ENCODE measurements at regions not wholly inside any gene's neighbourhood (a gene's known extent, or its start where the extent isn't known, plus 50 kb on each side); places are given as distances from the start of the nearest gene placed in this dataset.

GRCh38 chr18:10290638-10291235 lies 163.7 kb upstream of the APCDD1 start:
- DNase-seq = no peak

GRCh38 chr18:10291568-10291981 lies 162.9 kb upstream of the APCDD1 start:
- DNase-seq = no peak

GRCh38 chr18:10293966-10294365 lies 160.5 kb upstream of the APCDD1 start:
- DNase-seq = no peak

GRCh38 chr18:10295751-10296150 lies 158.7 kb upstream of the APCDD1 start:
- DNase-seq = no peak

GRCh38 chr18:10296491-10296890 lies 157.9 kb upstream of the APCDD1 start:
- DNase-seq = no peak

- DNase-seq = no peak
Measured at GRCh38 chr18:10297086-10297485, 157.3 kb upstream of the APCDD1 start.

GRCh38 chr18:10298346-10298745 lies 156.1 kb upstream of the APCDD1 start:
- no peak for DNase-seq

- no peak for DNase-seq
Measured at GRCh38 chr18:10299643-10300042, 154.8 kb upstream of the APCDD1 start.

GRCh38 chr18:10300739-10301138 lies 153.7 kb upstream of the APCDD1 start:
- DNase-seq = no peak

- no peak for DNase-seq
Measured at GRCh38 chr18:10301831-10302483, 152.5 kb upstream of the APCDD1 start.

- DNase-seq = no peak
Measured at GRCh38 chr18:10303171-10303570, 151.3 kb upstream of the APCDD1 start.

GRCh38 chr18:10304853-10305252 lies 149.6 kb upstream of the APCDD1 start:
- no peak for DNase-seq

GRCh38 chr18:10306779-10307178 lies 147.7 kb upstream of the APCDD1 start:
- no peak for DNase-seq

- DNase-seq = no peak
Measured at GRCh38 chr18:10308154-10308553, 146.3 kb upstream of the APCDD1 start.

- DNase-seq = no peak
Measured at GRCh38 chr18:10310626-10311025, 143.8 kb upstream of the APCDD1 start.

- DNase-seq = no peak
Measured at GRCh38 chr18:10312326-10313015, 142.0 kb upstream of the APCDD1 start.

GRCh38 chr18:10313016-10313342 lies 141.5 kb upstream of the APCDD1 start:
- DNase-seq = no peak

- DNase-seq = no peak
Measured at GRCh38 chr18:10314066-10314465, 140.4 kb upstream of the APCDD1 start.

GRCh38 chr18:10315522-10315921 lies 138.9 kb upstream of the APCDD1 start:
- DNase-seq = no peak

- no peak for DNase-seq
Measured at GRCh38 chr18:10316778-10317177, 137.7 kb upstream of the APCDD1 start.

GRCh38 chr18:10317864-10318690 lies 136.4 kb upstream of the APCDD1 start:
- DNase-seq = no peak

- no peak for DNase-seq
Measured at GRCh38 chr18:10318691-10318970, 135.8 kb upstream of the APCDD1 start.

- no peak for DNase-seq
Measured at GRCh38 chr18:10319026-10319425, 135.4 kb upstream of the APCDD1 start.

All from NCI-H2107 (cell line).